AG04450 (cell line): ENCODE measurements at regions not wholly inside any gene's neighbourhood (a gene's known extent, or its start where the extent isn't known, plus 50 kb on each side); places are given as distances from the start of the nearest gene placed in this dataset.

Experiments used
- CTCF ChIA-PET: fragments of 300-600, 350-600 bp; formaldehyde crosslinking; extraction: SDS; loops from one replicate; lab custom pipeline; 2022; ENCODE audit warnings: antibody characterized with exemption, inconsistent platforms; lab: Charles Lee
- POLR2A ChIA-PET: fragments of 350-600 bp; formaldehyde crosslinking; extraction: SDS; loops from one replicate; lab custom pipeline; 2021; ENCODE audit warnings: antibody characterized with exemption, inconsistent platforms; lab: Yijun Ruan, JAX
- DNase-seq: peaks from one replicate; pipeline ENCODE4 v3.0.0-alpha.2; 2011; ENCODE audit warnings: low read depth, low spot score
- H3K27ac ChIP-seq: one replicate; pipeline ENCODE4 v1.5.1; 2012; ENCODE audit warnings: low read depth, low read length, control low read depth
- H3K27me3 ChIP-seq: one replicate; pipeline ENCODE4 v1.6.0; 2012; ENCODE audit warnings: low read length; ENCODE audit not compliant: control insufficient read depth, insufficient read depth
- H3K4me3 ChIP-seq: 2 replicates; pipeline ENCODE4 v1.5.1; 2011; ENCODE audit warnings: mild to moderate bottlenecking, low read depth, low read length, control low read depth
- H3K9me3 ChIP-seq: 2 replicates; pipeline ENCODE4 v1.5.1; 2012; ENCODE audit warnings: low read length; ENCODE audit not compliant: control insufficient read depth, insufficient read depth
- TF ChIP-seq, protein P1 (sequence below): IDR thresholded peaks from 2 replicates; pipeline ENCODE4 v1.5.1; 2011; ENCODE audit warnings: low read depth, low read length, control low read depth, inconsistent platforms

DNA sequence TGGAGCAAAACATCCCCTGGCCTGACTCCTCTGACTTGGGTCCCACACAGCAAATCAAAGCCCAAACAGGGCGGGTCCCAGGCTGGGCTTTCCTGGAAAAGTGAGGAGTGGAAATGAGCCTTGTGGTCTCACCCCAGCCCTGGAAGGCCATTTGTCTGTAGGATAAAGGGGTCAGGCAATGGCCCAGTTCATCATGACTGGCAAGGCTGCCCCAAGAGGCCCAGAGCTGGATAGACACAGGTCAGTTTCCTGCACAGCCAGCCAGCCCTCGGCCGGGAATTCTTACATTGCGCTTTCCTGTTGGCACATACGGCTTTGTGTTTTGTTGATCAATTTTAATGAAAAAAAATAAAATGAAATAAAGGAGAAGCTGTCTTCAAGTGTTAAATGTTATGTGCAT lies 174.3 kb downstream of the TSHZ3 start:
- CTCF ChIA-PET = no interaction called here
- Histone ChIP-seq H3K4me3 (no peak overlapping the region), H3K9me3 (no peaks in the 10 kb centered on the region), H3K27ac (no peak overlapping the region), H3K27me3 (no peaks in the 10 kb centered on the region)
- TF ChIP-seq, protein P1, sequence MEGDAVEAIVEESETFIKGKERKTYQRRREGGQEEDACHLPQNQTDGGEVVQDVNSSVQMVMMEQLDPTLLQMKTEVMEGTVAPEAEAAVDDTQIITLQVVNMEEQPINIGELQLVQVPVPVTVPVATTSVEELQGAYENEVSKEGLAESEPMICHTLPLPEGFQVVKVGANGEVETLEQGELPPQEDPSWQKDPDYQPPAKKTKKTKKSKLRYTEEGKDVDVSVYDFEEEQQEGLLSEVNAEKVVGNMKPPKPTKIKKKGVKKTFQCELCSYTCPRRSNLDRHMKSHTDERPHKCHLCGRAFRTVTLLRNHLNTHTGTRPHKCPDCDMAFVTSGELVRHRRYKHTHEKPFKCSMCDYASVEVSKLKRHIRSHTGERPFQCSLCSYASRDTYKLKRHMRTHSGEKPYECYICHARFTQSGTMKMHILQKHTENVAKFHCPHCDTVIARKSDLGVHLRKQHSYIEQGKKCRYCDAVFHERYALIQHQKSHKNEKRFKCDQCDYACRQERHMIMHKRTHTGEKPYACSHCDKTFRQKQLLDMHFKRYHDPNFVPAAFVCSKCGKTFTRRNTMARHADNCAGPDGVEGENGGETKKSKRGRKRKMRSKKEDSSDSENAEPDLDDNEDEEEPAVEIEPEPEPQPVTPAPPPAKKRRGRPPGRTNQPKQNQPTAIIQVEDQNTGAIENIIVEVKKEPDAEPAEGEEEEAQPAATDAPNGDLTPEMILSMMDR = no peak
- DNase-seq = no peak
- POLR2A ChIA-PET = no interaction called here

DNA sequence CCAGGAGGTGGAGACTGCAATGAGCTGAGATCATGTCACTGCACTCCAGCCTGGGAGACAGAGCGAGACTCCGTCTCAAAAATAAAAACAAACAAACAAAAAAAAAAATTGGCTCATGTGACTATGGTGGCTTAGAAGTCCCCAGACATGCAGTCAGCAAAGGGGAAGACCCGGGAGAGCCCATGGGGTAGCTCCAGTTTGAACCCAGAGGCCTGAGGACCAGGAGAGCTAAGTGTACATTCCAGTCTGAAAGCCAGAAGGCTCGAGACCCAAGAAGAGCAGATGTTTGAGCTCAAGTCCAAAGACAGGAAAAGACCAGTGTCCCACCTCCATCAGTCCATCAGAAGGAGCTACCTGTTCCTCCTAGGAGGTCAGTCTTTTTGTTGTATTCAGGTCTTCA lies 175.2 kb downstream of the TSHZ3 start:
- CTCF ChIA-PET = no interaction called here
- no peak for DNase-seq
- Histone ChIP-seq H3K9me3 (no peaks in the 10 kb centered on the region), H3K27me3 (no peaks in the 10 kb centered on the region), H3K27ac (no peak overlapping the region), H3K4me3 (no peak overlapping the region)
- POLR2A ChIA-PET = no interaction called here
- TF ChIP-seq, protein P1 = no peak

DNA sequence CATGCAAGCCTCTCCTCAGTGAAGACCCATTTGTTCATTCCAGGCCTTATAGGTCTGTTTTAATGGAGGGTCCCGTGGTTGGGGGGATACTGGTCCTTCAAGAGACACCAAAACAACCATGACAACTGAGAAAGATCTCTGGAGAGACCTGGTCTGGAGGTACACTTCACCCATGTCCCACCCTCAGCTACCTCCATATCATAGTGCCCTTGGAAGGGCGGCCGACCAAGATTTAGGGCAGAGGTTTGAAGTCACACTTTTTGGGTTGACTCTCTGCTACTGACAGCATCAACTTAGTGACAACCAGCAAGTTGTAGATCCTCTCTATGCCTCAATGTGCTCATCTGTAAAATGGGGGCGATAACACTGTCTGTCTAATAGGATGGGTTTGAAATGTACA lies 177.3 kb downstream of the TSHZ3 start:
- H3K27me3 ChIP-seq = no peaks in the 10 kb centered on the region
- no peak overlapping the region for H3K4me3 ChIP-seq
- TF ChIP-seq, protein P1 = no peak
- POLR2A ChIA-PET = no interaction called here
- CTCF ChIA-PET = no interaction called here
- H3K9me3 ChIP-seq = no peaks in the 10 kb centered on the region
- no peak for DNase-seq
- H3K27ac ChIP-seq = no peak overlapping the region

DNA sequence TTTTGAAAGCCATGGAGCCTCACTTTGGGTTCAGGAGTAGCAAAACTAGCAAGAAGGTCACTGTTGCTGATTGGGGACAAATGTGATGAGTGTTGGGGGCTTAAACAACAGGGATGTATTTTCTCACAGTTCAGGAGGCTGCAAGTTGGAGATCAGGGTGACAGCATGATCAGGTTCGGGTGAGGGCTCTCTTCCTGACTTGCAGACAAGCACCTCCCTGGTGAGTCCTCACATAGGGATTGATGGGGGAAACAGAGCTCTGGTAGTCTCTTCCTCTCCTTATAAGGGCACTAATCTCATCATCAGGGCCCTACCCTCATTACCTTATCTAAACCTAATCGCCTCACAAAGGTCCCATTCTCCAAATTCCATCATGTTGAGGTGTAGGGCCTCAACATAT lies 179.2 kb downstream of the TSHZ3 start:
- H3K9me3 ChIP-seq = no peaks in the 10 kb centered on the region
- POLR2A ChIA-PET = no interaction called here

DNA sequence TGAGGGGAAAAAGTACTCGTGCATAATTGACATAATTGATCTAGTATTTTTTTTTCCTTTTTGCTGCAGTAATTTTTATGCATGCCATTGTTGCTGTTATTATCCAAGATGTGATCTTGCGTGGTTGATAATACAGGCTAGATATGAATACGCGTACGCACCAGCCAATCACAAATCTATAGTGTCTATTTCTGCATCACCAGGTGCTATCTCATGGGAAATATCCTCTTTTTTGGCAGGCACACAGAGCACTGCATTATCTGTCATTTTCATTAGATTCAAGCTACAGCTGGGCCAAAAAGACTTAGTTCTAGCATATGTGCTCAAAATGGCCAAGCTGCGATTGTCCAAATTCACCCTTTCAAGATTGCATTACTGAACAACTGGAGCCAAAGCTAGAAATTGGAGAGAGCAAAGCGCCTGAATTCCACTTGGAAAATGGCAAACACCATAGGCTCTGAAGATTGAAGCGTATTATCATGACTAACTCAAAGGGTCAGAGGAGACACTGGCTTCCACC lies 181.1 kb downstream of the TSHZ3 start:
- TF ChIP-seq, protein P1 = no peak
- no peaks in the 10 kb centered on the region for H3K27me3 ChIP-seq
- CTCF ChIA-PET = interaction anchor here (0.6 to 1.3 kb wide), 2 partner anchors 114 to 178 kb away, joined by 3 to 4 read pairs; no protein-coding TSS in a partner anchor
- H3K27ac ChIP-seq = no peak overlapping the region
- H3K9me3 ChIP-seq = no peaks in the 10 kb centered on the region
- no peak overlapping the region for H3K4me3 ChIP-seq
- no peak for DNase-seq
- POLR2A ChIA-PET = no interaction called here

More for the DNA sequence above, 179.2 kb downstream of the TSHZ3 start:
- DNase-seq = no peak
- TF ChIP-seq, protein P1 = no peak
- CTCF ChIA-PET = no interaction called here
- H3K4me3 ChIP-seq = no peak overlapping the region
- H3K27ac ChIP-seq = no peak overlapping the region
- H3K27me3 ChIP-seq = no peaks in the 10 kb centered on the region
